DOHH2 (cell line): ENCODE measurements at regions not wholly inside any gene's neighbourhood (a gene's known extent, or its start where the extent isn't known, plus 50 kb on each side); places are given as distances from the start of the nearest gene placed in this dataset.
"Not testable (repeated sequence)": the region's sequence is repeated elsewhere in the genome, so short reads cannot be mapped to it uniquely, and the experiment has no call there.

Source experiments
- EZH2phosphoT487 ChIP-seq: fragments of 200-600 bp; sonication (generic); IDR thresholded peaks from 2 replicates; pipeline ENCODE4 v1.6.1; 2017; ENCODE audit warnings: borderline replicate concordance, mild to moderate bottlenecking, antibody characterized with exemption, low read length, moderate library complexity, mixed read lengths
- TF ChIP-seq, protein P1 (sequence below): fragments of 200-600 bp; sonication (generic); IDR thresholded peaks from one replicate; pipeline ENCODE4 v1.5.1; 2014; ENCODE audit warnings: antibody characterized with exemption, mild to moderate bottlenecking, low read depth, low read length; ENCODE audit not compliant: poor library complexity, severe bottlenecking

GRCh38 chr3:5719668-5720067 lies 532.2 kb downstream of the EDEM1 start:
- TF ChIP-seq, protein P1, sequence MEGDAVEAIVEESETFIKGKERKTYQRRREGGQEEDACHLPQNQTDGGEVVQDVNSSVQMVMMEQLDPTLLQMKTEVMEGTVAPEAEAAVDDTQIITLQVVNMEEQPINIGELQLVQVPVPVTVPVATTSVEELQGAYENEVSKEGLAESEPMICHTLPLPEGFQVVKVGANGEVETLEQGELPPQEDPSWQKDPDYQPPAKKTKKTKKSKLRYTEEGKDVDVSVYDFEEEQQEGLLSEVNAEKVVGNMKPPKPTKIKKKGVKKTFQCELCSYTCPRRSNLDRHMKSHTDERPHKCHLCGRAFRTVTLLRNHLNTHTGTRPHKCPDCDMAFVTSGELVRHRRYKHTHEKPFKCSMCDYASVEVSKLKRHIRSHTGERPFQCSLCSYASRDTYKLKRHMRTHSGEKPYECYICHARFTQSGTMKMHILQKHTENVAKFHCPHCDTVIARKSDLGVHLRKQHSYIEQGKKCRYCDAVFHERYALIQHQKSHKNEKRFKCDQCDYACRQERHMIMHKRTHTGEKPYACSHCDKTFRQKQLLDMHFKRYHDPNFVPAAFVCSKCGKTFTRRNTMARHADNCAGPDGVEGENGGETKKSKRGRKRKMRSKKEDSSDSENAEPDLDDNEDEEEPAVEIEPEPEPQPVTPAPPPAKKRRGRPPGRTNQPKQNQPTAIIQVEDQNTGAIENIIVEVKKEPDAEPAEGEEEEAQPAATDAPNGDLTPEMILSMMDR = not testable (repeated sequence)
- not testable (repeated sequence) for TF ChIP-seq EZH2phosphoT487
